Liver (tissue), 8 donors: ENCODE measurements at regions not wholly inside any gene's neighbourhood (a gene's known extent, or its start where the extent isn't known, plus 50 kb on each side); places are given as distances from the start of the nearest gene placed in this dataset.

ENCODE experiments used
- DNase-seq: peaks from one replicate; pipeline ENCODE4 v3.0.0-alpha.2; 2017; ENCODE audit warnings: low spot score
- H3K27ac ChIP-seq, 2 donors: one replicate each; pipeline ENCODE4 v1.7.0; 2013; ENCODE audit warnings: inconsistent platforms in 2 of 2, low read length in 2 of 2, control low read depth in 1 of 2, low read depth in 1 of 2, mild to moderate bottlenecking in 1 of 2
- H3K27me3 ChIP-seq, 4 donors: one replicate each; pipeline versions ENCODE4 v1.6.1 to v1.7.0; 2013; ENCODE audit warnings: low read length in 3 of 4, inconsistent platforms in 1 of 4, mild to moderate bottlenecking in 1 of 4, moderate library complexity in 1 of 4; ENCODE audit not compliant: control insufficient read depth in 4 of 4, insufficient read depth in 4 of 4
- H3K36me3 ChIP-seq, 4 donors: one replicate each; pipeline versions ENCODE4 v1.6.1 to v1.7.0; 2013; ENCODE audit warnings: low read length in 3 of 4, mild to moderate bottlenecking in 3 of 4, low read depth in 1 of 4, moderate library complexity in 1 of 4; ENCODE audit not compliant: control insufficient read depth in 4 of 4, insufficient read depth in 3 of 4
- H3K4me1 ChIP-seq, 4 donors: one replicate each; pipeline versions ENCODE4 v1.6.1 to v1.7.0; 2013; ENCODE audit warnings: low read length in 3 of 4, mild to moderate bottlenecking in 3 of 4, moderate library complexity in 1 of 4; ENCODE audit not compliant: control insufficient read depth in 4 of 4, insufficient read depth in 4 of 4
- H3K4me3 ChIP-seq, 3 donors: one replicate each; pipeline versions ENCODE4 v1.6.1 to v1.7.0; 2013; ENCODE audit warnings: low read length in 3 of 3, control low read depth in 1 of 3, low read depth in 1 of 3, mild to moderate bottlenecking in 1 of 3
- H3K9ac ChIP-seq, 2 donors: one replicate each; pipeline ENCODE4 v1.7.0; 2013; ENCODE audit warnings: low read length in 2 of 2, mild to moderate bottlenecking in 2 of 2, moderate library complexity in 2 of 2, control low read depth in 1 of 2, low read depth in 1 of 2
- H3K9me3 ChIP-seq, 4 donors: one replicate each; pipeline versions ENCODE4 v1.6.1 to v1.7.0; 2013; ENCODE audit warnings: low read length in 3 of 4; ENCODE audit not compliant: control insufficient read depth in 4 of 4
- EGR1 ChIP-seq, 2 donors: IDR thresholded peaks; 2 replicates each; pipeline ENCODE4 v1.6.1; 2016 to 2018; ENCODE audit warnings: antibody characterized with exemption in 2 of 2, low read depth in 2 of 2
- FOXA1 ChIP-seq: IDR thresholded peaks from 2 replicates; pipeline ENCODE4 v1.6.1; 2016; ENCODE audit warnings: antibody characterized with exemption
- FOXA2 ChIP-seq: IDR thresholded peaks from 2 replicates; pipeline ENCODE4 v1.6.1; 2016; ENCODE audit warnings: antibody characterized with exemption
- GABPA ChIP-seq, 2 donors: IDR thresholded peaks in 1 of 2; conservative IDR thresholded peaks in 1 of 2; 2 replicates each; pipeline ENCODE4 v1.6.1; 2016; ENCODE audit warnings: antibody characterized with exemption in 2 of 2, mild to moderate bottlenecking in 1 of 2, moderate library complexity in 1 of 2
- HNF4A ChIP-seq, 2 donors: conservative IDR thresholded peaks; 2 replicates each; pipeline ENCODE4 v1.6.1; 2016; ENCODE audit warnings: antibody characterized with exemption in 2 of 2, mild to moderate bottlenecking in 2 of 2
- HNF4G ChIP-seq: IDR thresholded peaks from 2 replicates; pipeline ENCODE4 v1.6.1; 2016; ENCODE audit warnings: antibody characterized with exemption
- JUND ChIP-seq, 2 donors: IDR thresholded peaks; 2 replicates each; pipeline ENCODE4 v1.6.1; 2016; ENCODE audit warnings: antibody characterized with exemption in 2 of 2
- NR2F2 ChIP-seq: IDR thresholded peaks from 2 replicates; pipeline ENCODE4 v1.6.1; 2016; ENCODE audit warnings: antibody characterized with exemption
- RAD21 ChIP-seq, 2 donors: IDR thresholded peaks; 2 replicates each; pipeline ENCODE4 v1.6.1; 2016; ENCODE audit warnings: antibody characterized with exemption in 2 of 2, mild to moderate bottlenecking in 2 of 2
- RXRA ChIP-seq, 2 donors: IDR thresholded peaks; 2 replicates each; pipeline ENCODE4 v1.6.1; 2017 to 2018; ENCODE audit warnings: antibody characterized with exemption in 2 of 2, mild to moderate bottlenecking in 1 of 2
- TAF1 ChIP-seq: conservative IDR thresholded peaks from 2 replicates; pipeline ENCODE4 v1.6.1; 2016; ENCODE audit warnings: antibody characterized with exemption, mild to moderate bottlenecking
- YY1 ChIP-seq: IDR thresholded peaks from 2 replicates; pipeline ENCODE4 v1.6.1; 2016; ENCODE audit warnings: antibody characterized with exemption, mild to moderate bottlenecking
- WGBS: extraction: QIAGEN DNeasy Blood & Tissue Kit; methylation state at CpG from one replicate; pipeline ENCODE4 v1.1.7; 2013; 5-methylcytosine and 5-hydroxymethylcytosine counted together
- TF ChIP-seq, protein P1 (sequence below): IDR thresholded peaks from 2 replicates; pipeline ENCODE4 v1.6.1; 2016; ENCODE audit warnings: antibody characterized with exemption
- TF ChIP-seq, protein P2 (sequence below): IDR thresholded peaks from 2 replicates; pipeline ENCODE4 v1.6.1; 2016; ENCODE audit warnings: antibody characterized with exemption
- TF ChIP-seq, protein P3 (sequence below): IDR thresholded peaks from 2 replicates; pipeline ENCODE4 v1.6.1; 2016; ENCODE audit warnings: antibody characterized with exemption
- TF ChIP-seq, protein P4 (sequence below): fragments of 150-350 bp; IDR thresholded peaks from 2 replicates; pipeline ENCODE4 v1.5.1; 2017; ENCODE audit warnings: improper control_type of control experiment, low read depth, low read length; ENCODE audit not compliant: missing input control
- TF ChIP-seq, protein P5 (sequence below): IDR thresholded peaks from 2 replicates; pipeline ENCODE4 v1.6.1; 2016; ENCODE audit warnings: antibody characterized with exemption, mild to moderate bottlenecking
- donor health status: healthy.
- donor health status: healthy.
- donor health status: healthy.
- donor health status: healthy.
- donor health status: healthy.

DNA sequence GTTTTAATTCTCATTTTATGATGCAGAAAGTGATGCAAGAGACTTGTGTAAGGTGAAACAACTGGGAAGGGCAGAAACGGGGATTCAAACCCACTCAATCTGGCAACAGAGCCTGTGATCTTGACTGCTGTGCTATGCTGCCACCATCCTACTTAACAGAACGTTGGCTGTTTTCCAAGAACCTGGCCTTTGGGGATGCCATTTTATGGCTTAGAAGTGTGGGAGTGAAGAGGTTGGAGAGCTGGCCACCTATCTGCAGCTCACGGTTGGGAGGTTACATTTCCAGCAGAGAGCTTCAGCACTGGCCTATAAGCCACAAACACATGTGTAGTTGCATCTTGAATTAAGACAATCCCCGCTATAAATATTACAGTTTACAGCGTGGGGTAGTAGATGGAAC is 235.3 kb downstream of the PRDM2 start:
- peaks cover 0 to 3% (median 0%) of the 10 kb centered on the region in 4 donors for H3K27me3 ChIP-seq
- H3K36me3 ChIP-seq, result no peaks in the 10 kb centered on the region
- TF ChIP-seq TAF1 (no peak), GABPA (IDR thresholded peaks at IDR 0.05 in 1 of 2, conservative IDR thresholded peaks at IDR 0.05 in 1 of 2) (no peak), RXRA (IDR thresholded peaks at IDR 0.05) (no peak), HNF4G (no peak), YY1 (no peak), NR2F2 (no peak), HNF4A (conservative IDR thresholded peaks at IDR 0.05) (no peak)
- TF ChIP-seq, protein P1, sequence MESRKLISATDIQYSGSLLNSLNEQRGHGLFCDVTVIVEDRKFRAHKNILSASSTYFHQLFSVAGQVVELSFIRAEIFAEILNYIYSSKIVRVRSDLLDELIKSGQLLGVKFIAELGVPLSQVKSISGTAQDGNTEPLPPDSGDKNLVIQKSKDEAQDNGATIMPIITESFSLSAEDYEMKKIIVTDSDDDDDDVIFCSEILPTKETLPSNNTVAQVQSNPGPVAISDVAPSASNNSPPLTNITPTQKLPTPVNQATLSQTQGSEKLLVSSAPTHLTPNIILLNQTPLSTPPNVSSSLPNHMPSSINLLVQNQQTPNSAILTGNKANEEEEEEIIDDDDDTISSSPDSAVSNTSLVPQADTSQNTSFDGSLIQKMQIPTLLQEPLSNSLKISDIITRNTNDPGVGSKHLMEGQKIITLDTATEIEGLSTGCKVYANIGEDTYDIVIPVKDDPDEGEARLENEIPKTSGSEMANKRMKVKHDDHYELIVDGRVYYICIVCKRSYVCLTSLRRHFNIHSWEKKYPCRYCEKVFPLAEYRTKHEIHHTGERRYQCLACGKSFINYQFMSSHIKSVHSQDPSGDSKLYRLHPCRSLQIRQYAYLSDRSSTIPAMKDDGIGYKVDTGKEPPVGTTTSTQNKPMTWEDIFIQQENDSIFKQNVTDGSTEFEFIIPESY, result no peak
- TF ChIP-seq, protein P2, sequence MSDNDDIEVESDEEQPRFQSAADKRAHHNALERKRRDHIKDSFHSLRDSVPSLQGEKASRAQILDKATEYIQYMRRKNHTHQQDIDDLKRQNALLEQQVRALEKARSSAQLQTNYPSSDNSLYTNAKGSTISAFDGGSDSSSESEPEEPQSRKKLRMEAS, result no peak
- TF ChIP-seq, protein P3, sequence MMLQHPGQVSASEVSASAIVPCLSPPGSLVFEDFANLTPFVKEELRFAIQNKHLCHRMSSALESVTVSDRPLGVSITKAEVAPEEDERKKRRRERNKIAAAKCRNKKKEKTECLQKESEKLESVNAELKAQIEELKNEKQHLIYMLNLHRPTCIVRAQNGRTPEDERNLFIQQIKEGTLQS, result no peak

DNA sequence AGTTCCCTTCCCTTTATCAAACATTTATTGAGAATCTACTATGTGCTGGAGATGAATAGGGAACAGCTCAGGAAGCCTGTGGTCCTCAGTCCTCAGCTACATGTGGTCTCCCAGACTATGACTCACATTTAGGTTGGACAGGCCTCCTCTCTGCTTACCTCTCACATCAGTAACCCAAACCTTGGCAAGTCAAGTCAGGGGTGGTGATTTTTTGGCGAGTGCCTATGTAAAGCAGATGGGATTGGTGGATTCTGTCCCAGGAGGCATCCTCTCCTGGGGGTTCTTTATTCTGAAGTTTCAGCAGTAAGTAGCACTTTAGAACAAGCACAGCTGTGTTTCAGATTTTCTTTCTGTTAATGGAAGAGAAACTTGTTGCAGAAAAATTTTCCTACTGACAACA is 241.3 kb downstream of the PRDM2 start:
- Histone ChIP-seq H3K27me3 (peaks cover 0 to 3% (median 1%) of the 10 kb centered on the region in 4 donors), H3K4me3 (no peak overlapping the region), H3K36me3 (no peaks in the 10 kb centered on the region), H3K9ac (no peak overlapping the region), H3K4me1 (no peaks in the 10 kb centered on the region), H3K9me3 (peaks cover 0 to 7% (median 2%) of the 10 kb centered on the region in 4 donors), H3K27ac (no peak overlapping the region)
- DNase-seq, result no peak
- WGBS, result 74% methylated on average over 1 of the region's 1 CpG
- no peak for TF ChIP-seq JUND (IDR thresholded peaks at IDR 0.05)
- TF ChIP-seq, protein P4, sequence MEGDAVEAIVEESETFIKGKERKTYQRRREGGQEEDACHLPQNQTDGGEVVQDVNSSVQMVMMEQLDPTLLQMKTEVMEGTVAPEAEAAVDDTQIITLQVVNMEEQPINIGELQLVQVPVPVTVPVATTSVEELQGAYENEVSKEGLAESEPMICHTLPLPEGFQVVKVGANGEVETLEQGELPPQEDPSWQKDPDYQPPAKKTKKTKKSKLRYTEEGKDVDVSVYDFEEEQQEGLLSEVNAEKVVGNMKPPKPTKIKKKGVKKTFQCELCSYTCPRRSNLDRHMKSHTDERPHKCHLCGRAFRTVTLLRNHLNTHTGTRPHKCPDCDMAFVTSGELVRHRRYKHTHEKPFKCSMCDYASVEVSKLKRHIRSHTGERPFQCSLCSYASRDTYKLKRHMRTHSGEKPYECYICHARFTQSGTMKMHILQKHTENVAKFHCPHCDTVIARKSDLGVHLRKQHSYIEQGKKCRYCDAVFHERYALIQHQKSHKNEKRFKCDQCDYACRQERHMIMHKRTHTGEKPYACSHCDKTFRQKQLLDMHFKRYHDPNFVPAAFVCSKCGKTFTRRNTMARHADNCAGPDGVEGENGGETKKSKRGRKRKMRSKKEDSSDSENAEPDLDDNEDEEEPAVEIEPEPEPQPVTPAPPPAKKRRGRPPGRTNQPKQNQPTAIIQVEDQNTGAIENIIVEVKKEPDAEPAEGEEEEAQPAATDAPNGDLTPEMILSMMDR, result no peak
- TF ChIP-seq TAF1, result no peak

More for the DNA sequence above, 235.3 kb downstream of the PRDM2 start:
- DNase-seq, result no peak
- H3K4me1 ChIP-seq, result no peaks in the 10 kb centered on the region
- no peak overlapping the region for H3K27ac ChIP-seq
- H3K4me3 ChIP-seq, result no peak overlapping the region
- WGBS, result 58% methylated on average over 5 of the region's 5 CpGs
- no peak overlapping the region for H3K9ac ChIP-seq
- no peaks in the 10 kb centered on the region for H3K9me3 ChIP-seq

DNA sequence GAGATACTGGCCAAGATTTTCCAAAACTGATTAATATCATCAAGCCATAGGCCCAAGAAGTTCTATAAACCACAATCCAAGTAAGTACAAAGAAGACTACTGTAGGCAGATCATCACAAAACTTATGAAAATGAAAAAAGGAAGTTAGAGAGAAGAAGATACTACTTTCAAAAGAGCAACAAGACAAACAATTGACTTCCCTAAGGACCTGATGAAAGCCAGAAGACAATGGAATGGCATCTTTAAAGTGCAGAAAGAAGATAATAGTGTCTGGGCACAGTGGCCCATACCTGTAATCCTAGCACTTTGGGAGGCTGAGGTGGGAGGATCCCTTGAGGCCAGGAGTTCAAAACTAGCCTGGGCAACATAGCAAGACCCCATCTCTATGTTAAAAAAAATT is 243.1 kb downstream of the PRDM2 start:
- Histone ChIP-seq H3K9ac (no peak overlapping the region), H3K4me3 (no peak overlapping the region), H3K9me3 (peaks cover 0 to 7% (median 2%) of the 10 kb centered on the region in 4 donors), H3K27ac (no peak overlapping the region), H3K36me3 (no peaks in the 10 kb centered on the region), H3K4me1 (no peaks in the 10 kb centered on the region), H3K27me3 (peaks cover 0 to 3% (median 1%) of the 10 kb centered on the region in 4 donors)
- TF ChIP-seq FOXA1 (no peak), FOXA2 (no peak), HNF4A (conservative IDR thresholded peaks at IDR 0.05) (no peak), RAD21 (IDR thresholded peaks at IDR 0.05) (no peak), HNF4G (no peak), EGR1 (IDR thresholded peaks at IDR 0.05; ENCODE audit: low read depth in 2 of 2) (no peak), RXRA (IDR thresholded peaks at IDR 0.05) (no peak), NR2F2 (no peak)
- TF ChIP-seq, protein P5, sequence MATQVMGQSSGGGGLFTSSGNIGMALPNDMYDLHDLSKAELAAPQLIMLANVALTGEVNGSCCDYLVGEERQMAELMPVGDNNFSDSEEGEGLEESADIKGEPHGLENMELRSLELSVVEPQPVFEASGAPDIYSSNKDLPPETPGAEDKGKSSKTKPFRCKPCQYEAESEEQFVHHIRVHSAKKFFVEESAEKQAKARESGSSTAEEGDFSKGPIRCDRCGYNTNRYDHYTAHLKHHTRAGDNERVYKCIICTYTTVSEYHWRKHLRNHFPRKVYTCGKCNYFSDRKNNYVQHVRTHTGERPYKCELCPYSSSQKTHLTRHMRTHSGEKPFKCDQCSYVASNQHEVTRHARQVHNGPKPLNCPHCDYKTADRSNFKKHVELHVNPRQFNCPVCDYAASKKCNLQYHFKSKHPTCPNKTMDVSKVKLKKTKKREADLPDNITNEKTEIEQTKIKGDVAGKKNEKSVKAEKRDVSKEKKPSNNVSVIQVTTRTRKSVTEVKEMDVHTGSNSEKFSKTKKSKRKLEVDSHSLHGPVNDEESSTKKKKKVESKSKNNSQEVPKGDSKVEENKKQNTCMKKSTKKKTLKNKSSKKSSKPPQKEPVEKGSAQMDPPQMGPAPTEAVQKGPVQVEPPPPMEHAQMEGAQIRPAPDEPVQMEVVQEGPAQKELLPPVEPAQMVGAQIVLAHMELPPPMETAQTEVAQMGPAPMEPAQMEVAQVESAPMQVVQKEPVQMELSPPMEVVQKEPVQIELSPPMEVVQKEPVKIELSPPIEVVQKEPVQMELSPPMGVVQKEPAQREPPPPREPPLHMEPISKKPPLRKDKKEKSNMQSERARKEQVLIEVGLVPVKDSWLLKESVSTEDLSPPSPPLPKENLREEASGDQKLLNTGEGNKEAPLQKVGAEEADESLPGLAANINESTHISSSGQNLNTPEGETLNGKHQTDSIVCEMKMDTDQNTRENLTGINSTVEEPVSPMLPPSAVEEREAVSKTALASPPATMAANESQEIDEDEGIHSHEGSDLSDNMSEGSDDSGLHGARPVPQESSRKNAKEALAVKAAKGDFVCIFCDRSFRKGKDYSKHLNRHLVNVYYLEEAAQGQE, result no peak
- TF ChIP-seq, protein P1, result no peak
- TF ChIP-seq, protein P3, result no peak
- DNase-seq, result no peak
